Hematopoietic multipotent progenitor cell treated with erythropoietin and hydrocortisone succinate and interleukin-3 and kit ligand, for 8 days (in vitro differentiated cells): ENCODE measurements at regions not wholly inside any gene's neighbourhood (a gene's known extent, or its start where the extent isn't known, plus 50 kb on each side); places are given as distances from the start of the nearest gene placed in this dataset.

Experiments used
- DNase-seq: peaks from one replicate; pipeline ENCODE4 v3.0.0-alpha.2; 2015

DNA sequence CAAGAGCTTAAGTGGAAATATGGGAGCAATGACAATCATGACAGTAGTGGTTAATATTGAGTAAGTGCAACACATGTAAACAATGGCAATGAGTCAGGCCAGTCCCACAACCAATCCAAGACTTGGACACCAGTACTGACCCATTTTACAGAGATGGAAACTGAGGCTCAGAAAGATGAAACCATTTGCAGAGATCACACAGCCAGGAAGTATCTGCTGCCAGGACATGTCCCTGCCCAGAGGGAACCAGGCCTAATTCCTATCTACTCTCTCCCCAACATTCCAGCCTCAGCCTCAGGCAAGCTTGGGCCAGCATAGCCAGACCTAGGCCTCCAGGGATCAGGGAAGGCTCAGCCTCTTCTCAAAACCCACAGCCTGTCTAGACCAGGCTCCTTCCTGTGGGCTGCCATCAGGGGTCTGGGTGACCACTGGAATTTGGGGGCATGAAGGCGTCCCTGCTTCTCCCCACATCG is 395.1 kb downstream of the MN1 start:
- DNase-seq: no peak

DNA sequence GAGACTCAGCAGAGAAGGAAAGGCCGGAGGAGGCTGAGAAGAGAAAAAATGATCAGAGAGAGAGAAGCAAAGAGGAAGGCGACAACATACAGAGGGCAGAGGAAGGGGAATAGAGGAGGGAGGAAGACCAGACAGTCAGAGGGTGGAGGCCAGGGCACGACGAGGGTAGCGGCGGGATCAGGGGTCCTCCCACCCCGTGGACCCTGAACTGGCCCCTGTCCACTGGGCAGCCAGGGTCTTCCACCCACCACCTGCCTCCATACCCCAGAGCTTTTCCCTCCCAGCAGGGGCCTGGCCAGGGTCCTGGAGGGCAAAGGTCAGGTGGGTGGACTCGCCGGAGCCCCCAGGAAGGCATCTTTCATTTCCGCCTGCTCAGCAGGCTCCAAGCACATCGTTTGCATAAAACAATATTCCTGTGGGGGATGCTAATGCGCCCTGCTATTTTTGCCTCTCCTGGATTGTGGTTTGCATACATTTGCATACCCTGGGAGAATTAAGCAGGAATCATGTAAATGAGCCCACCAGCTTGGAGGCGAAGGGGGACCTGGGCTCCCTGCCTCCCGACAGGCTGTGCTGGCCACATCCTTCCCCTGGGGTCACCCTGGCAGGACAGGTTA is 394.1 kb downstream of the MN1 start:
- DNase-seq: no peak

DNA sequence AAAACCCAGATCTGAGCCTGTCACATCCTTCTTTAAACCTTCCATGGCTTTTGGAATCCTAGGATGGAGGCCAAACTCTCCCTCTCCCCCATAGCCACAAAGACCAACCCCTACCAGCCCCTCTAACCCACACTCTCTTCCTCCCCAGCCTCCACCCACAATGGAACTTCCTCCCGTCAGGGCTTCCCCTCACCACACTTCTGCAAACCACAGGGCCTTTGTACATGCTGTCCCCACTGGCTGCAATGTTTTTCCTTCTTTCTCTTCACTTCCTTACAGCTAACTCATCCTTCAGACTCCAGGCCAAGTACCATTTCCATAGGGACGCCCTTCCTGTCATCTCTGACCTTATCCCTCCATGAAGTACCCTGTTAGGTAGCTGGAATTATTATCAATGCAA is 393.5 kb downstream of the MN1 start:
- DNase-seq: no peak

GRCh38 chr22:27409299-27409698 is 392.3 kb downstream of the MN1 start:
- DNase-seq: no peak

DNA sequence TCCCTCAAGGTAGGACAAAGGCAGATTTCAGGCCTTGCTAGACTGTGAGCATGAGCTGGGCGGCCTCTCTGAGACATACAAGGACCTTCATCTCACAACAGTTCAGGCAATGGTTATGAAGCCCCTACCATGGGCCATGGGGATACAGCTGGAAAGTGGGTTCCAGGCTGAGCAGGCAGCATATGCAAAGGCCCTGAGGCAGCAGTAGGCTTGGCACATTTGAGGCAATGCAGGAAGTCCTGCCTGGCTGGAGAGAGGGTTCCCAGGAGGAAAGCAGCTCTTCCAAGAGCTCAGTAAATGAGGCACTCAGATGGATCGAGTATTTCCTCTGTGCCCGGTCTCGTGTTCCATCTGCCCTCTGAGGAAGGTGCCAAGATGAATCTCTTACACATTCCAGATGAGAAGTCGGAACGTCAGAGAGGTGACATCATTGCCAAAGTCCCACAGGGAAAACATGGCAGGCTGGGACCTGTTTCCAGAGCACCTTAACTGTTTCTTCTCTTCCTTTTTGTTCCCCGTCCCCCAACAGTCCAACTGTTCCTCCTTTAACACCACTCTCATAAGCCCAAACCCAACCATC is 388.6 kb downstream of the MN1 start:
- no peak for DNase-seq

DNA sequence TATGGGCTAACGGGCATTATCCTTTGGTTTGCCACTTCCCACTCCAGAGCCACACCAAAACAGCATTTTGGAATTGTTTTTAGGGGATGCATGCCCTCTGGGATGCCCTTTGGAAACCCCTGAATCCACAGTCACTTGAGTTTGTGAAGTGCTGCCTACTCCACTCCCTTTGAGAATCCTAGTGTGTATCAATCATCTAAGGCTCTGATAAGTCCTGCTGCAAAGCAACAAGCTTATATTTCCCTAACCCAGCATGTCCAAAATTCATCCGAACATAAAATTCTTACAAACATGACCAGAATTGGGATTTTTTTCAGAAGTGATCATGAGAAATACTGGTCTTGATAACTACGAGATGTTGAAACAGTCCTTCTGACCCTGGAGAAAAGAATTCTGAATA is 387.9 kb downstream of the MN1 start:
- no peak for DNase-seq

GRCh38 chr22:27416511-27417420 is 384.8 kb downstream of the MN1 start:
- peak; percentile 94 for DNase-seq

DNA sequence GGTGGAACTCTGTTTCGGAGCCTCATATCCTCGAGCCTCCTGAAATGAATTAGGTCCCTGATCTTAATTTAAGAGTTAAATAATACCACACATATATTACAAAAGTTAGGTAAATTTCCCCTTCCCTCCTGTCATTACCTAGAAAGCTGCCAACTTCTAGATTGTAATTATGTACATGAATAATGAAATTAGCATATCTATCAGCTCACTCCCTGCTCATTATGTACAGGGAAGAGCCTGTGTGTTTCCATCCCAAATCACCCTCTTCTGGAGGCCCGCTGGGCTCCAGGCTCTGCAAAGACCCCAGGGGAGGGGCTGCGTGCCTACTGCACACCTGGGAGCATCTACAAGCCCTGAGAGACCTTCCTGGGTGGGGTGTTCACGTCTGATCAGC is 384.1 kb downstream of the MN1 start:
- no peak for DNase-seq

DNA sequence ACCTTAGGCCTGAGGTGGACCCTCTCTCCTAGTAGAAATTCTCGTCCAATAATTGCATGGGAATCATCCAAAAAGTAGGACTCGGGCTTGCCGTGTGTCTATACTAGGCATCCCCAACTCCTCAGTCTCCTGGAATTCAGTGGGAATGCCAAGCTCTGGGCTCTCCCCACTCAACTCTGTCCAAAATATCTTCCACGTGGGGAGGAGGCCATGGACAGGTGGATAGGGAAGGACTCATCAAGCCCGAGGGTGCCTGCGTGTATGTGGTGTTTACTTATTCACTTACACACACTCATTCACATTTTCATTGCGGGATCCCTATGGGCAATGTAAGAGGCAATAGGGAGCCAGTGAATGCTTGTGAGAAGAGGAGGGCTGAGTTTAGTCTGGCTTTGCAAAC is 383.3 kb downstream of the MN1 start:
- no peak for DNase-seq

GRCh38 chr22:27419473-27419872 is 382.1 kb downstream of the MN1 start:
- DNase-seq: no peak

- no peak for DNase-seq
These were observed 381.2 kb downstream of the MN1 start for GRCh38 chr22:27420195-27420816.

GRCh38 chr22:27420817-27421361 is 380.7 kb downstream of the MN1 start:
- DNase-seq: no peak

GRCh38 chr22:27422442-27422841 is 379.1 kb downstream of the MN1 start:
- no peak for DNase-seq

- no peak for DNase-seq
These were observed 377.2 kb downstream of the MN1 start for GRCh38 chr22:27424319-27424718.

- DNase-seq: no peak
These were observed 372.1 kb downstream of the MN1 start for GRCh38 chr22:27429476-27429875.

GRCh38 chr22:27431081-27431480 is 370.5 kb downstream of the MN1 start:
- no peak for DNase-seq

DNA sequence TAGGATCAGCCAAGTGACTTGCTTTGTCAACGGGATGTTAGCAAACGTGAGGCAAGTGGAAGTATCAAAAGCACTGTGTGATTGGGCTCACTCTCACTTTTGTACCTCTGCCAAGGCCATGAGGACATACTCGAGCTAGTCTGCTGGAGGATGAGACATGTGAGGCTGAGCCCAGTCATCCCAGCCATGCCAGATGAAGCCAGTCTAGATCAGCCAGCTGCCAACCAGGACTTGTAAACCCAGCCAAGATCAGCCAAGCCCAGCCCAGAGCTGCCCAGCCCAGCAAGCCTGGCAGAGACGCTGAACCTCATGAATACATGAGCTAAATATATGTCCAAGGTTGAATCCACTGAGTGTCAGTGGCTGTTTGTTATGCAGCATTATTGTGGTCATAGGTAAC is 369.7 kb downstream of the MN1 start:
- no peak for DNase-seq

DNA sequence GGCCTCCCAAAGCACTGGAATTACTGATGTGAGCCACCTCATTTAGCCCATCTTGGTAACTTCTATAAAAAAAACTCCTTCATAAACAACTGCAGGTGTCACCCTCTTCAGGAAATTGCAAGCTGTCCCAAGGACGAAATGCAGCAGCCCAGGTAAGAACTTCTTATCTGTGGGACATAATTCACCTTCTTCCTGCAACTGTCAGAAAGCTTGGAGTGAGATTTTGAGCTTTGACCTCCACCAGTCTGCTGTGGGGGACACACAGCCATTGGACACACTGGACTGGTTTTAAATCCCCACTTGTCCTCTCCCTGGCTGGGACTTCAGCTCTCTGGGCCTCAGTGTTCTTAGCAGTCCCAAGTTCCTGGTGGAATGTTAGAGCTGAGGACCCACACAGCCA is 368.5 kb downstream of the MN1 start:
- no peak for DNase-seq

DNA sequence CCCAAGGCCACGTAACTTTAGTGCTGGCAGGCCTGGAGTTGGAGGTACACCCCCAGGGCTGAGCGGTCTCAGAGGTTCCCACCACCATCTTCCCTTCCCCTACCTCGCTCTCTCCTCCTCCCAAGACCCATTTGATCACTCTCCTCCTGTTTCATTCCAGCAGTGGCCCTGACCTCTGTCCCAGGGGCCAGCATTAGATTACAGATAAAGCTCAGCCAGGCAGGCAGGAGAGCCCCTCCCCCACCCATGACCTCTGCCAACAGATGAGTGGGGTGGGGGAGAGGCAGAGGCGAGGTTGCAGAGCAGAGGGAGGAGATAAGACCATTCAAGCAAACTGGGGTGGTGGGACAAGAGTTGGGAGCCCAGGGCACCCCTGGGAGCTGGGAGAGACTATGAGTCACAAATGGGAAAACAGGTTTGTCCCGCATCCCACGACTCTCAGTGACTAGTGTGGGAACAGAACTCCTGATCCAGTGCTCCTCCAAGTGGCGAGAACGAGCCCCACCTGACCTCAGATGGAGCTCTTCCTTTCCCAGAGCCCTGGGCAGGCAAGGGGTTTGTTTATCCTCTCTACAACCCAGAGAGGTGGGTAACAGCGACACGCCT is 367.9 kb downstream of the MN1 start:
- no peak for DNase-seq

- DNase-seq: no peak
These were observed 366.7 kb downstream of the MN1 start for GRCh38 chr22:27434898-27435297.

DNA sequence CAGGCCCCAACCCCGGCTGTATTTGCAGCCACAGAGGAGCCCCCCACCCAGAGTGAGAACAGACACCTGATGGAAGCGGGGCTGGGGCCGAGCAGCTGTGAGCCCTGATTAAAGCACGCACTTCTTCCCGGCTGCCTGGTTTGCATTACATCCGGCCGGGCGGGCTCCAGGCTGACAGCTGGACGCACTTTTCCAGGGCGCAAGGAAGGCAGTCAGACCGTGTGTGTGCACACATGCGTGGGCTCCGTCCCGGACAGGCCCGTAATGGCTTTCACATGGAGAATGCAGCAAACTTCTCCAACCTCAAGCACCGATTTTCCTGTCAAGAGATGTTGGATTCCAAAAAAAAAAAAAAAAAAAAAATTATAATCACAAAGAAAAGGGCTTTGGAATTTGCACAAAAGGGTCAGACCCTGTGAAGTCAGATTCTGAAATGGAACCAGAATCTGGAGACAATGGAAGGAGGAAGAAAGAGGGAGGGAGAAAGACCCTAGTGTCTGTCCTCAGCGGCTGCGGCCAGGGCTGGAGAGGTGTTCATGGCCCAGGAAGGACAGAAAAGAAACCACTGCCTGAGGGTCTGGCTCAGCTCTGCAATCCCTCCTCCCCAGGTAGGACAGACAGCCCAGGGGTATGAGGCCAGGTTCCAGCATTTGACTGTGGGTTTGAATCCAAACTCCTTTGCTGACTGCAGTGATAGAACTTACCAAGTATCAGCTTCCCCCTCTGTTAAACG is 365.5 kb downstream of the MN1 start:
- DNase-seq: no peak

GRCh38 chr22:27436591-27436990 is 365.0 kb downstream of the MN1 start:
- no peak for DNase-seq
